CD4-positive, alpha-beta T cell treated with Interleukin-17A for 1 hour (primary cell): ENCODE measurements at regions not wholly inside any gene's neighbourhood (a gene's known extent, or its start where the extent isn't known, plus 50 kb on each side); places are given as distances from the start of the nearest gene placed in this dataset.

Source experiments
- DNase-seq: peaks from one replicate; pipeline ENCODE4 v3.0.0-alpha.2; 2020

DNA sequence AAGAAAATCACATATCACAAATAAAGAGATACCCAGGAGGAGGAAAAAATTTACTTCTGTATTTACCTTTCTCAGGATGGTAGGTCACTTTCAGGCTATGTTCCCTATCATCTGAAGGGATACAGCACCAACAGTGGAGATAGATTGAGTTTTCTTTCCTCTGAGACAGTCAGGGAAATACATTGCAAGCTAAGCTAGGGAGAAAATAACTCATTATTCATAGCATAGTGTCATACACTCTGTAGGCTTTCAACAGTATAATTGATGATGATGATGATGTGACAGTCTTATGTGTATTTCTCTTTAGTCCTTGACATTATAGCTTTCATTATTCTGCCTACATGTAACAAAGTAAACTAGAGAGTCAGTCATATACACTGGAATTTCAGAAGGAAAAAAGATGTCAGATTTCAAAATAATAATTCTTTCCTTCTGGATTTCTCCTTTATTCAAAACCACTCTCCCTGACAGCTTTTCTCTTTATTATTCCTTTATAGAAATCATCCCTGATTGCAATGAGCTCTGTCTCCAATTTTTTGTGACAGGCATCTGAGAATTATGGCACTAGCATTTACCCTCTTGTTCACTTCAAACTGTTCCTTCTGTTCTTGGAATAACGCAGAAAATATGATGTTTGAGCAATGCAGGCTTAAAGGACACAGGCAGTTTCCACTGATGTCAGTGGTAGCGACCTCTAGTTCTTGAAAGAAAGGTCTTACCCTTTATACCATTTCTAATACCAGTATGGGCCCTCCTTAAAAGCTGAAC is 169.1 kb upstream of the EPHA5 start:
- DNase-seq = no peak

GRCh38 chr4:65834707-65835106 is 164.4 kb upstream of the EPHA5 start:
- DNase-seq = no peak

GRCh38 chr4:65831828-65832227 is 161.5 kb upstream of the EPHA5 start:
- DNase-seq = no peak

DNA sequence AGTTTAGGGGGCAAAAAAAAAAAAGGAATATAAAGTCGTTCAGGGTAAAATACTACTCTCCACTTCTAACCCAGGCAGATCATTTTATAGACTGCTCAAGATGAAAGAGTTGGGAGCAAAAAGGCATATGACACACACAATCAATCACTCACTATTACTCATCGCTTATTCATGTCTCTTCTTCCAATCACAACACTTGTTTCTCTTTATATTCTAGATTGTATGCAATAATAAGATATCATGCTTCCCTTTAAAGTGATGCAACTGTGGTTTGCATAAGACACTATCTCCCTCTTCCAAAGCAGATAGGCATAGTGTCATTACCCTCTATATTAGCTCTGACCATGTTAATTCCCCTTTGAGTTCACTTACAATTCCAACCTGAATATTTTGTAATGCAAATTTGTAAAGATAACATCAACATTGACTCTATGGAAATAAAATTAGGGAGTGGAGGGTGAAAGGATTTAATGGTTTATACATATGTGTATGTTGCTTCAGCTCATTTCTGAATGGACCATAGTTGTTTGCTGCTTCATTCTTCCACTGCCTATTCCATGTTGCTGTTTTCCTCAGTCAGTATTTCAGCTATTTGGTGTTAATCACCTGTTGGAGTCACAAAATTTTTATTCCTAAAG is 154.9 kb upstream of the EPHA5 start:
- DNase-seq = no peak

DNA sequence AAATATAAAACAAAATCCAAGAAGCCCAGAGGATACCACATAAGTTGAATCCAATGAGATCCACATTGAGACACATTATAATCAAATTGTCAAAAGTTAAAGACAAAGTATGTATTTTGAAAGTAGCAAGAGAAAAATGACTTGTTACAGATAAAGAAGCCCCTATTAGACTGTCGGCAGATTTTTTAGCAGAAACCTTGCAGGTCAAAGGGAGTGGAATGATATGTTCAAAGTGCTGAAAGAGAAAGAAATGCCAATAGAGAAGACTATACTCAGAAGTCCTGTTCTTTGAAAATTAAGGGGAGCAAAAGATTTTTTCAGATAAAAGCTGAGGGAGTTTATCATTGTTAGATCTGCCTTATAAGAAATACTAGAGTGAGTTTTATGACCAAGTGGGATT is 148.9 kb upstream of the EPHA5 start:
- DNase-seq = no peak

DNA sequence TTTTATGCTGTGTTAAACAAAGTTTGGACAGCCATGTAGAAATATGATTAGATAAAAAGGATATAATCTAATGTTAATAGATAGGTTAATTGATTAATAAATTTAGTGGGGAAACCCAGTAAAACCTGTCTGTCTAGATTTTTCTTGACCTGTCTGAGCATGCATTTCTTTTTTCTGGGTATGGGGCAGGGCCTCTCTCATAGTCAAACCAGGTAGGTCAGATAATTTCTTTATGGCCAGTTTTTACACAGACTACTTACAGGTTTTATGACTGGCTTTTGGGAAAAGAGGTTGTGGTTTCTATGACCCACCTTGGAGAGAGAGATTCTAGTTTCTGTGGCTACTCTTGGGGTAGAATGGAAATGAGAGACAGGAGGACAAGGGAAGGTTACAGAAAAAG is 135.6 kb upstream of the EPHA5 start:
- DNase-seq = no peak

GRCh38 chr4:65799513-65799912 is 129.2 kb upstream of the EPHA5 start:
- no peak for DNase-seq

DNA sequence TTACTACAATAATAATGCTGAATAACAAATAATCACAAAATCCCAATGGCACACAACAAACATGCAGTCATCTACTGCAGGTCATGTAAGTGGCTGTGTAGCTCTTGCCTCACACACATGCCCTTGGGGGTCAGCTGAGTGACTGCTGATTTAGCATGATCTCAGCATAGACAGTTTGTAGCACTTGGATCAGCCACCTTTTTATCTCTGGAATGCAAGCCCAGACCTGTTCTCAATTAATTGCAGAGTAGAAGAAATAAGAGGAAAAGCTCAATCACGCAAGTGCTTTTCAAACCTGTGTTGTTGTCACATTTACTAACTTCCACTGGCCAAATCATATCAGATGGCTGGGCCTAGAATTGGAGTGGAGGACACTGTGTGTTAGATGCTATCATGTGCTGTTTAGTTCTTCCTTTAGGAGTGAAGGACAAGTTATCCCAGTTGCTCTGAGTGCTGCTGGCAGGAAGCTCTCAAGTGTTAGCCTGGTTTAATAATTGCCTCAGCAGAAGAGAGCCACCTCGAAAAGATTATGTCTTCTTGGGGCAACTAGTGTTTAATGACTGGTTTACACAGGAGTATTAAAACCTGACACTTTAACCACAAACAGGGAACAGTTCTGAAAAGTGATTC is 128.3 kb upstream of the EPHA5 start:
- DNase-seq = no peak

DNA sequence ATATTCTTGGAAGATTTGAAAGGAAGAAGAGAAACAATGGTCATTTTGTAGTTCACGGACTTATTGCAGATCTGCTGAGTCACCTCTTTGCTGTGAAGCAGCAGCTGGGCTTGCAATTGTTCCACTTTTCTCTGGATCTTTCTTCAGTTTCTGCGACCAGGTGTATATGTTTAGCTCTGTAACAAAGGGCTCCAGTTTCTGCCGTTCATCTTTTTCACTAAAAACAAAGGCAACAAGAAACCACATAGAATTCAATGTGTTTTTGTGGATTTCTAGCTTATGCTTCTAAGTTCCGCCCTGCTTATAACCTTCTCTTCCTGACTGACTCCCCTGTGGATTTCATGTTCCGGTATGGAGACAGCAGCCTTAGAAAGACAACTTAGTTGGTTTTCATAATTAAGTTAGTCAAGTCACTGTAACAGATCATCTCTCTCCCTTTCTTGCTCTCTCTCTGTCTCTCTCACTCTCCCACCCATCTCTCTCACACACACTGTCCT is 121.6 kb upstream of the EPHA5 start:
- DNase-seq = no peak

DNA sequence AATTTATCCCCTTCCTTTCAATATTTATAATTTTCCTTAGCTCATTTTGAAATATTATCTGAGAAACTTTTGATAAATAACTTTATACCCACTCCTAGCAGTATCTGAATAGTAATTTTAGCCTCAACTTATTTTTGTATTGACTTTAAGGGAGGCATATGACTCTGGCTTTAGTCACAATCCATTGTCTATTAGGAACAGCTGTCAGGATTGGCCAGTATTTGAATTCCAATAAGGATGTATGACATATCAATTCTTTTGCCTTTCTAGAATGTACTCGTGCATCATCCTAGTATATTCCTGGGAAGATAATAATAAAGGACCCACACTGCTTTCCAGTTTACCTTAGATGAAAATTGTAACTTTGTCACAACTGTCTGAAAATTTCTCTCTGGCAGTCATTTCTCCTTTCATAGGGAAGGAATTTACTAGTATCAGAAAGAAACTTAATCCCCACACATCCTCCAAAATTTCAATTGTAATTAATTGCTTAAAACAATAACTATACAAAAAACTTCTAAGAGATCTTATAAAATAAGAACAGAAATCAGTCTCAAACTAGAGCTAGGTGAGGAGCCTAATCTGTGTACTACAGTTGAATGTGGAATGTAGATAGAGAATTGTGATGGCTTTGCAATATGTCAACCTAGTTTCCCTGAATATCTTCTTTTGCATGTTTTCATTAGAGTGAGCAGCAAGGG is 121.0 kb upstream of the EPHA5 start:
- no peak for DNase-seq

- DNase-seq = no peak
Measured at GRCh38 chr4:65789805-65790204, 119.5 kb upstream of the EPHA5 start.

DNA sequence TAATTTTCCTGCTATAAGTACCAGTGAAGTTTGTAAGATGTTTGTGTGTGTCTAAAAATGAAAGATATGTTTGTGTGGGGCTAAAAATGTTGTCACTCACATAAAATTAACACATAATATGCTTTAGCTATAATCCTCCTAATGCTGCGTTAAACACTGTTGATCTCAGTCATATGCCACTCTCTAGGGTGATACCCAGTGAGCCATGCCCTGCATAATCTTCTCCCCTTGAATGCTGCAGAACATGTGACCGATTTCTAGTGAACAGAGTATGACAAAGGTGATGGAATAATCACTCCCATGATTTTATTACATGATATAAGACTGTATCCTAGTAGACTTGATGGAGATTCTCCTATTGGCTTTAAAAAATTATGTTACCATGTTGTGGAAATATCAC is 119.1 kb upstream of the EPHA5 start:
- no peak for DNase-seq

DNA sequence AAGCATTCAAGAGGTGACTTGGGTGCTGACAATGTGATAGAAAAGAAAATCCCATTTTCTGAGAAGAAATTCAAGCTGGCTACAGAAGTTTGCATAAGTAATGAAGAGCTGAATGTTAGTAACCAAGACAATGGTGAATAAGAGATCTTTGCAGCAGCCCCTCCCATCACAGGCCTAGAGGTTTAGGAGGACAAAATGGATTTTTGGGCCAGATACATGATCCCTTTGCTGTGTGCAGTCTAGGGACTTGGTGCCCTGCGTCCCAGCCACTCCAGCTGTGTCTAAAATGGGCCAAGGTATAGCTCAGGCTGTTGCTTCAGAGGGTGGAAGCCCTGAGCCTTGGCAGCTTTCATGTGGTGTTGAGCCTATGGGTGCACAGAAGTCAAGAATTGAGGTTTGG is 107.0 kb upstream of the EPHA5 start:
- DNase-seq = no peak

DNA sequence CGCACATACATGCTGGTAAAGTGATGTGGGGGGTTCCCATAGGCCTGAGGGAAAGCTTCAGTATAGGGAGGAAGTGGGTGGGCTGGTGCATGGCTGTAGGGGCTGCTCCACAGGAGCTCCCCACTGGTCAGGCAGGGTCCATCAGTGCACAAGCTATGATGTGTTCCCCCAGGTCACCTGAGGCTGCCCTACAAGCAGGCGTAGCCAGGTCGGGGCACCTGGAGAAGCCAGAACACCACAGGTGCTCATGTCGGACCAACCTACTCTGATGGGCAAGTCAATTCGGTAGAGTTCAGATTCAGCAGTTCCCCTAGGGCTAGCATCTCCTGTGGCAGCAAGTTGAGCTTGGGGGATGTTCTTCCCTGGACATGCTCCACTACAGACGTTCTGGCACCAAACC is 103.3 kb upstream of the EPHA5 start:
- DNase-seq = no peak

DNA sequence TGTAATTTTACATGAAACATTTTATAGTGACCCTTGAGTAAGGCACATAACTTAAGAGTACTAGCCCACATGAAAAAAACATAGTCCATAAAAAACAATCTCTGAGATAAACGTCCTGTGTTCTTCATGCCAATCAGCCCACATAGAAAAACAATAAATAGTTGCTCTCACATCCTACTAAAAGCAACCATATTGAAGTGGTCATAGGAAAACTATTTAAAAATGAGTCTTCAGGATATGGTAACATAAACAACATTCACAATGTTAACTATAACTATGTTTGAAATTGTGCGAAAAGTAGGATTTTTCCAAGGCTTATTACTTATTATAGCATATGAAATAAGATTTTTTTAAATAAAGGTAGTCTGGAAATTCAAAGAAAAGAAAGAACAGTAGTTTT is 77.1 kb upstream of the EPHA5 start:
- no peak for DNase-seq

GRCh38 chr4:65738134-65738533 is 67.8 kb upstream of the EPHA5 start:
- no peak for DNase-seq

GRCh38 chr4:65737672-65738071 is 67.4 kb upstream of the EPHA5 start:
- no peak for DNase-seq

- DNase-seq = no peak
Measured at GRCh38 chr4:65724973-65725372, 54.7 kb upstream of the EPHA5 start.
